Colonic mucosa (tissue), 4 donors: ENCODE measurements at regions not wholly inside any gene's neighbourhood (a gene's known extent, or its start where the extent isn't known, plus 50 kb on each side); places are given as distances from the start of the nearest gene placed in this dataset.

Experiments used
- DNase-seq: peaks from one replicate; pipeline ENCODE4 v3.0.0-alpha.2; 2020
- H3K27ac ChIP-seq: fragments of 200-600 bp; one replicate; pipeline ENCODE4 v1.8.0; 2021
- H3K27me3 ChIP-seq: fragments of 200-600 bp; one replicate; pipeline ENCODE4 v1.8.0; 2021
- H3K36me3 ChIP-seq: fragments of 200-600 bp; one replicate; pipeline ENCODE4 v1.8.0; 2021
- H3K4me1 ChIP-seq: fragments of 200-600 bp; one replicate; pipeline ENCODE4 v1.8.0; 2021; ENCODE audit warnings: mild to moderate bottlenecking
- H3K4me3 ChIP-seq: fragments of 200-600 bp; one replicate; pipeline ENCODE4 v1.8.0; 2021
- H3K9ac ChIP-seq, 2 donors: one replicate each; pipeline ENCODE4 v1.7.0; 2013; ENCODE audit warnings: control low read depth in 2 of 2, low read depth in 2 of 2, low read length in 2 of 2
- H3K9me3 ChIP-seq: fragments of 200-600 bp; one replicate; pipeline ENCODE4 v1.8.0; 2021
- CTCF ChIP-seq: fragments of 200-600 bp; IDR thresholded peaks from one replicate; pipeline ENCODE4 v1.8.0; 2022; ENCODE audit warnings: antibody characterized with exemption, mild to moderate bottlenecking
- intact Hi-C: fragments of 100-400 bp; cut with DNase I; formaldehyde crosslinking; loops from one replicate; pipeline ENCODE4 v1.14.1; 2022
- donor health status: healthy.
- donor health status: DM: no; HTN: no; CAD: no.
- donor health status: DM: no; HTN: no; CAD: no.

- Histone ChIP-seq H3K27ac (no peak overlapping the region), H3K4me3 (no peak overlapping the region), H3K27me3 (no peaks in the 10 kb centered on the region), H3K4me1 (no peaks in the 10 kb centered on the region), H3K9me3 (no peaks in the 10 kb centered on the region), H3K9ac (no peak overlapping the region), H3K36me3 (no peaks in the 10 kb centered on the region)
- DNase-seq, result no peak
- no peak for TF ChIP-seq CTCF
- intact Hi-C loops, result no loop called here
These were observed 134.1 kb downstream of the KCNA5 start for GRCh38 chr12:5177731-5178130.

GRCh38 chr12:5178571-5178970, 134.9 kb downstream of the KCNA5 start:
- intact Hi-C loops, result no loop called here
- no peak overlapping the region for H3K4me3 ChIP-seq
- no peak overlapping the region for H3K9ac ChIP-seq
- no peak for DNase-seq
- H3K27me3 ChIP-seq, result no peaks in the 10 kb centered on the region
- H3K36me3 ChIP-seq, result no peaks in the 10 kb centered on the region
- no peaks in the 10 kb centered on the region for H3K4me1 ChIP-seq
- no peaks in the 10 kb centered on the region for H3K9me3 ChIP-seq
- TF ChIP-seq CTCF, result no peak
- H3K27ac ChIP-seq, result no peak overlapping the region

- DNase-seq, result no peak
- no peak overlapping the region for H3K4me3 ChIP-seq
- H3K4me1 ChIP-seq, result no peaks in the 10 kb centered on the region
- no peak overlapping the region for H3K27ac ChIP-seq
- no peak for TF ChIP-seq CTCF
- H3K9ac ChIP-seq, result no peak overlapping the region
- H3K9me3 ChIP-seq, result no peaks in the 10 kb centered on the region
- no peaks in the 10 kb centered on the region for H3K27me3 ChIP-seq
- intact Hi-C loops, result no loop called here
- no peaks in the 10 kb centered on the region for H3K36me3 ChIP-seq
These were observed 136.8 kb downstream of the KCNA5 start for GRCh38 chr12:5180496-5180895.

GRCh38 chr12:5184186-5184585, 140.5 kb downstream of the KCNA5 start:
- intact Hi-C loops, result no loop called here

GRCh38 chr12:5185435-5186069, 141.9 kb downstream of the KCNA5 start:
- intact Hi-C loops, result no loop called here
- H3K4me3 ChIP-seq, result no peak overlapping the region

More at GRCh38 chr12:5184186-5184585, 140.5 kb downstream of the KCNA5 start:
- Histone ChIP-seq H3K4me3 (no peak overlapping the region), H3K36me3 (no peaks in the 10 kb centered on the region), H3K4me1 (no peaks in the 10 kb centered on the region), H3K27me3 (no peaks in the 10 kb centered on the region), H3K27ac (no peak overlapping the region), H3K9ac (no peak overlapping the region), H3K9me3 (no peaks in the 10 kb centered on the region)
- no peak for TF ChIP-seq CTCF
- DNase-seq, result no peak

More at GRCh38 chr12:5185435-5186069, 141.9 kb downstream of the KCNA5 start:
- Histone ChIP-seq H3K27ac (no peak overlapping the region), H3K4me1 (no peaks in the 10 kb centered on the region), H3K9ac (no peak overlapping the region), H3K27me3 (no peaks in the 10 kb centered on the region), H3K36me3 (no peaks in the 10 kb centered on the region), H3K9me3 (no peaks in the 10 kb centered on the region)
- no peak for TF ChIP-seq CTCF
- DNase-seq, result no peak
